ENCODE measurements at regions not wholly inside any gene's neighbourhood (a gene's known extent, or its start where the extent isn't known, plus 50 kb on each side); places are given as distances from the start of the nearest gene placed in this dataset.

DNA sequence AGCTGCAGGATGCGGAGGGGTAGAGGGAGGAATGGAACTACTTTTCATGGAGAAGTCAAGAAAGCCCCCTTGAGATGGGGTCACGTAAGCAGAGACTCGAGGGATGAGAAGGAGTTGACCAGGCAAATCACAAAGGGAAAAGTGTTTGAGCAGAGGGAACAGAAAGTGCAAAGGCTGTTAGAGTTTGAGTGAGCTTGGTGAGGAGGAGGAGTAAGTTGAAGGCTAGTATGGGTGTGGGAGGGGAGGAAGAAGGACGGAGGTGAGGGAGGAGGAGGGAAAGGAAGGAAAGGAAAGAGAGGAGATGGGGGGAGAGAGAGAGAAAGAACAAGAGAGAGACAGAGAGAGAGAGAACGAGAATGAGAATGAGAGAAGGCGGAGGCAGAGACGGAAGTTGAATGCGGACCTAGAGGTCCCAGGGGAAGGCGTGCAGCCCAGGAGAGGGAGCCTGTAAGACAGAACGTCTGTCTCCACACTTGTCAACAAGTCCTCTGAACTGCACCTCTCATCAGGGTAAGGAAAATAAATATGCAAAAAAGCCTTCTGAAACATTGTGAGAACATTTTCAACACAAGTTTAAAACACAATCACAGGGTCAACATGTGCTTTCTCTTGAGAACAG is 279.8 kb upstream of the EEF2KMT start:
- TF ChIP-seq, protein P1, sequence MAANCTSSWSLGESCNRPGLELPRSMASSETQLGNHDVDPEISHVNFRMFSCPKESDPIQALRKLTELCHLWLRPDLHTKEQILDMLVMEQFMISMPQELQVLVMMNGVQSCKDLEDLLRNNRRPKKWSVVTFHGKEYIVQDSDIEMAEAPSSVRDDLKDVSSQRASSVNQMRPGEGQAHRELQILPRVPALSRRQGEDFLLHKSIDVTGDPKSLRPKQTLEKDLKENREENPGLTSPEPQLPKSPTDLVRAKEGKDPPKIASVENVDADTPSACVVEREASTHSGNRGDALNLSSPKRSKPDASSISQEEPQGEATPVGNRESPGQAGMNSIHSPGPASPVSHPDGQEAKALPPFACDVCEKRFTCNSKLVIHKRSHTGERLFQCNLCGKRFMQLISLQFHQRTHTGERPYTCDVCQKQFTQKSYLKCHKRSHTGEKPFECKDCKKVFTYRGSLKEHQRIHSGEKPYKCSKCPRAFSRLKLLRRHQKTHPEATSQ (tag by site-specific recombination; IDR thresholded peaks at IDR 0.05) = no peak
- TF ChIP-seq GFI1B (tag by site-specific recombination; IDR thresholded peaks at IDR 0.05) = no peak
- TF ChIP-seq BCL11A (tag by site-specific recombination; IDR thresholded peaks at IDR 0.05; ENCODE audit: low read depth) = no peak
- no peak for TF ChIP-seq PRDM4 (tag by site-specific recombination; IDR thresholded peaks at IDR 0.05)
- TF ChIP-seq ZNF223 (tag by site-specific recombination; IDR thresholded peaks at IDR 0.05) = no peak
- no peak for TF ChIP-seq ZNF624 (tag by site-specific recombination; IDR thresholded peaks at IDR 0.05)
- no peak for TF ChIP-seq MYNN (tag by site-specific recombination; IDR thresholded peaks at IDR 0.05; ENCODE audit: borderline replicate concordance)
- TF ChIP-seq, protein P2, sequence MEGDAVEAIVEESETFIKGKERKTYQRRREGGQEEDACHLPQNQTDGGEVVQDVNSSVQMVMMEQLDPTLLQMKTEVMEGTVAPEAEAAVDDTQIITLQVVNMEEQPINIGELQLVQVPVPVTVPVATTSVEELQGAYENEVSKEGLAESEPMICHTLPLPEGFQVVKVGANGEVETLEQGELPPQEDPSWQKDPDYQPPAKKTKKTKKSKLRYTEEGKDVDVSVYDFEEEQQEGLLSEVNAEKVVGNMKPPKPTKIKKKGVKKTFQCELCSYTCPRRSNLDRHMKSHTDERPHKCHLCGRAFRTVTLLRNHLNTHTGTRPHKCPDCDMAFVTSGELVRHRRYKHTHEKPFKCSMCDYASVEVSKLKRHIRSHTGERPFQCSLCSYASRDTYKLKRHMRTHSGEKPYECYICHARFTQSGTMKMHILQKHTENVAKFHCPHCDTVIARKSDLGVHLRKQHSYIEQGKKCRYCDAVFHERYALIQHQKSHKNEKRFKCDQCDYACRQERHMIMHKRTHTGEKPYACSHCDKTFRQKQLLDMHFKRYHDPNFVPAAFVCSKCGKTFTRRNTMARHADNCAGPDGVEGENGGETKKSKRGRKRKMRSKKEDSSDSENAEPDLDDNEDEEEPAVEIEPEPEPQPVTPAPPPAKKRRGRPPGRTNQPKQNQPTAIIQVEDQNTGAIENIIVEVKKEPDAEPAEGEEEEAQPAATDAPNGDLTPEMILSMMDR (tag by site-specific recombination; IDR thresholded peaks at IDR 0.05) = no peak
- TF ChIP-seq KLF16 (tag by site-specific recombination; IDR thresholded peaks at IDR 0.05) = no peak
- no peak for TF ChIP-seq ZFP69B (tag by site-specific recombination; IDR thresholded peaks at IDR 0.05)
- TF ChIP-seq ZNF138 (tag by site-specific recombination; IDR thresholded peaks at IDR 0.05; ENCODE audit: borderline replicate concordance) = no peak
- no peak for TF ChIP-seq ZNF311 (tag by site-specific recombination; IDR thresholded peaks at IDR 0.05; ENCODE audit: borderline replicate concordance)

All from HEK293 (cell line).